ENCODE measurements at regions not wholly inside any gene's neighbourhood (a gene's known extent, or its start where the extent isn't known, plus 50 kb on each side); places are given as distances from the start of the nearest gene placed in this dataset.
A peak's percentile ranks its signal among the peaks of the same experiment; 100 is the strongest.

- Histone ChIP-seq H3K27ac (ENCODE audit: poor library complexity, severe bottlenecking) (no peak overlapping the region), H3K4me1 (ENCODE audit: insufficient read depth, poor library complexity, severe bottlenecking) (no peaks in the 10 kb centered on the region), H3K4me3 (ENCODE audit: severe bottlenecking) (no peak overlapping the region), H3K36me3 (ENCODE audit: low read depth) (no peaks in the 10 kb centered on the region), H3K9me3 (ENCODE audit: severe bottlenecking) (no peaks in the 10 kb centered on the region), H3K27me3 (ENCODE audit: insufficient read depth, poor library complexity, severe bottlenecking) (no peaks in the 10 kb centered on the region)
- no peak for ATAC-seq (ENCODE audit: low read depth)
- DNase-seq (ENCODE audit: low spot score): no peak
- peak; percentile 69 for TF ChIP-seq CTCF (IDR thresholded peaks at IDR 0.05; ENCODE audit: poor library complexity, severe bottlenecking)
Measured at GRCh38 chr2:164061129-164061746, 325.4 kb upstream of the FIGN start.

- ATAC-seq (ENCODE audit: low read depth): no peak
- Histone ChIP-seq H3K9me3 (ENCODE audit: severe bottlenecking) (no peaks in the 10 kb centered on the region), H3K27me3 (ENCODE audit: insufficient read depth, poor library complexity, severe bottlenecking) (no peaks in the 10 kb centered on the region), H3K36me3 (ENCODE audit: low read depth) (no peaks in the 10 kb centered on the region), H3K4me1 (ENCODE audit: insufficient read depth, poor library complexity, severe bottlenecking) (no peaks in the 10 kb centered on the region), H3K27ac (ENCODE audit: poor library complexity, severe bottlenecking) (no peak overlapping the region), H3K4me3 (ENCODE audit: severe bottlenecking) (no peak overlapping the region)
- TF ChIP-seq CTCF (IDR thresholded peaks at IDR 0.05; ENCODE audit: poor library complexity, severe bottlenecking): no peak
- DNase-seq (ENCODE audit: low spot score): no peak
Measured at GRCh38 chr2:164060031-164060430, 324.2 kb upstream of the FIGN start.

GRCh38 chr2:164055623-164056022, 319.8 kb upstream of the FIGN start:
- no peaks in the 10 kb centered on the region for H3K4me1 ChIP-seq (ENCODE audit: insufficient read depth, poor library complexity, severe bottlenecking)
- H3K4me3 ChIP-seq (ENCODE audit: severe bottlenecking): no peak overlapping the region
- DNase-seq (ENCODE audit: low spot score) (no peak), ATAC-seq (ENCODE audit: low read depth) (no peak)
- TF ChIP-seq CTCF (IDR thresholded peaks at IDR 0.05; ENCODE audit: poor library complexity, severe bottlenecking): no peak
- no peaks in the 10 kb centered on the region for H3K27me3 ChIP-seq (ENCODE audit: insufficient read depth, poor library complexity, severe bottlenecking)
- no peaks in the 10 kb centered on the region for H3K9me3 ChIP-seq (ENCODE audit: severe bottlenecking)
- H3K27ac ChIP-seq (ENCODE audit: poor library complexity, severe bottlenecking): no peak overlapping the region
- no peaks in the 10 kb centered on the region for H3K36me3 ChIP-seq (ENCODE audit: low read depth)

GRCh38 chr2:164054651-164055050, 318.8 kb upstream of the FIGN start:
- ATAC-seq (ENCODE audit: low read depth): no peak
- Histone ChIP-seq H3K4me3 (ENCODE audit: severe bottlenecking) (no peak overlapping the region), H3K36me3 (ENCODE audit: low read depth) (no peaks in the 10 kb centered on the region), H3K27ac (ENCODE audit: poor library complexity, severe bottlenecking) (no peak overlapping the region), H3K4me1 (ENCODE audit: insufficient read depth, poor library complexity, severe bottlenecking) (no peaks in the 10 kb centered on the region), H3K9me3 (ENCODE audit: severe bottlenecking) (no peaks in the 10 kb centered on the region), H3K27me3 (ENCODE audit: insufficient read depth, poor library complexity, severe bottlenecking) (no peaks in the 10 kb centered on the region)
- no peak for TF ChIP-seq CTCF (IDR thresholded peaks at IDR 0.05; ENCODE audit: poor library complexity, severe bottlenecking)
- no peak for DNase-seq (ENCODE audit: low spot score)

- no peaks in the 10 kb centered on the region for H3K27me3 ChIP-seq (ENCODE audit: insufficient read depth, poor library complexity, severe bottlenecking)
- no peaks in the 10 kb centered on the region for H3K4me1 ChIP-seq (ENCODE audit: insufficient read depth, poor library complexity, severe bottlenecking)
- no peak for TF ChIP-seq CTCF (IDR thresholded peaks at IDR 0.05; ENCODE audit: poor library complexity, severe bottlenecking)
- ATAC-seq (ENCODE audit: low read depth) (no peak), DNase-seq (ENCODE audit: low spot score) (no peak)
- no peak overlapping the region for H3K4me3 ChIP-seq (ENCODE audit: severe bottlenecking)
- H3K9me3 ChIP-seq (ENCODE audit: severe bottlenecking): no peaks in the 10 kb centered on the region
- no peaks in the 10 kb centered on the region for H3K36me3 ChIP-seq (ENCODE audit: low read depth)
- no peak overlapping the region for H3K27ac ChIP-seq (ENCODE audit: poor library complexity, severe bottlenecking)
Measured at GRCh38 chr2:164053021-164053420, 317.2 kb upstream of the FIGN start.
